ENCODE measurements at regions not wholly inside any gene's neighbourhood (a gene's known extent, or its start where the extent isn't known, plus 50 kb on each side); places are given as distances from the start of the nearest gene placed in this dataset.

- H3K9me3 Mint-ChIP-seq = peaks cover 0 to 2% of the 10 kb centered on the region in 2 donors
- H3K27ac Mint-ChIP-seq = no peak overlapping the region
- no peak for ATAC-seq (replicated peaks)
Observed at GRCh38 chr4:166222271-166222670, 349.2 kb downstream of the TLL1 start.

DNA sequence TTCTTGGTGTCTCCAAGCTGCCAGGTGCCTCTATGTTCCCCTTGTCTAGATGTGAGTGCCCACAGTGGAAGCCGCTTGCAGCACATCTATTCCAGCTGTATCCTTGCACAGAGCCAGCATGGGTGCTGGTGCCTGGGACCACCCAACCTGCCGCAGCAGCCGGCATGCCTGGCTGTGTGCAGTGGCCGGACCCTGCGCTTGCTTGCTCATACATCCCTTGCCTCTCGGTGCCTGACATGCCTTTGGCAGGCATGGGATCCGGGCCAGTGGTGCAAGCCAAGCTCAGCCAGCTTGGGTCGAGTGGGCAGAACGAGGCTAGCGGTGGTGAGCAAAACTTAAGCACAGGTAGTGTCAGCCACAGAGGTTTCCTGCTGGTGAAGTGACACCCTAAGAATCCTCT lies 355.1 kb downstream of the TLL1 start:
- Mint-ChIP-seq H3K36me3 (ENCODE audit: insufficient read depth) (no peaks in the 10 kb centered on the region), H3K4me1 (ENCODE audit: low read depth in 2 of 2) (no peaks in the 10 kb centered on the region), H3K9me3 (peaks cover 0 to 4% of the 10 kb centered on the region in 2 donors), H3K27me3 (no peaks in the 10 kb centered on the region), H3K27ac (no peak overlapping the region), H3K4me3 (no peak overlapping the region)
- ATAC-seq (replicated peaks) = no peak
- no peak for DNase-seq

More at GRCh38 chr4:166222271-166222670, 349.2 kb downstream of the TLL1 start:
- Mint-ChIP-seq H3K36me3 (ENCODE audit: insufficient read depth) (no peaks in the 10 kb centered on the region), H3K4me1 (ENCODE audit: low read depth in 2 of 2) (no peaks in the 10 kb centered on the region), H3K27me3 (no peaks in the 10 kb centered on the region), H3K4me3 (no peak overlapping the region)
- DNase-seq = no peak

DNA sequence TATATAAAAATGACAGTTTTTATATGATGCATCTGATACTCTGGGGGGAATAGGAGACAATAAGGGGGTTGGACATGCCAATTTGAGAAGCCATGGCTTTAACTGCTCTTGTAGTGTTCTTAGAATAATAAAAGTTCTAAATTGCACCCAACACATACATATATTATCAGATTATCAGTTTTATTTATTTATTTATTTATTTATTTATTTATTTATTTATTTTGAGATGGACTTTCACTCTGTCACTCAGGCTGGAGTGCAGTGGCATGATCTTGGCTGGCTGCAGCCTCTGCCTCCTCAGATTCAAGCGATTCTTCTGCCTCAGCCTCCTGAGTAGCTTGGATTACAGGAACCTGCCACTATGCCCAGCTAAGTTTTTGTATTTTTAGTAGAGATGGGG lies 356.8 kb downstream of the TLL1 start:
- no peaks in the 10 kb centered on the region for H3K4me1 Mint-ChIP-seq (ENCODE audit: low read depth in 2 of 2)

GRCh38 chr4:166230841-166231240 lies 357.8 kb downstream of the TLL1 start:
- Mint-ChIP-seq H3K27ac (no peak overlapping the region), H3K9me3 (peaks cover 0 to 7% of the 10 kb centered on the region in 2 donors), H3K36me3 (ENCODE audit: insufficient read depth) (no peaks in the 10 kb centered on the region), H3K27me3 (no peaks in the 10 kb centered on the region), H3K4me1 (ENCODE audit: low read depth in 2 of 2) (no peaks in the 10 kb centered on the region), H3K4me3 (no peak overlapping the region)
- DNase-seq (no peak), ATAC-seq (replicated peaks) (no peak)

More for the DNA sequence above, 356.8 kb downstream of the TLL1 start:
- H3K27ac Mint-ChIP-seq = no peak overlapping the region
- DNase-seq = no peak
- peaks cover 0 to 7% of the 10 kb centered on the region in 2 donors for H3K9me3 Mint-ChIP-seq
- H3K27me3 Mint-ChIP-seq = no peaks in the 10 kb centered on the region
- no peaks in the 10 kb centered on the region for H3K36me3 Mint-ChIP-seq (ENCODE audit: insufficient read depth)
- no peak for ATAC-seq (replicated peaks)
- H3K4me3 Mint-ChIP-seq = no peak overlapping the region

DNA sequence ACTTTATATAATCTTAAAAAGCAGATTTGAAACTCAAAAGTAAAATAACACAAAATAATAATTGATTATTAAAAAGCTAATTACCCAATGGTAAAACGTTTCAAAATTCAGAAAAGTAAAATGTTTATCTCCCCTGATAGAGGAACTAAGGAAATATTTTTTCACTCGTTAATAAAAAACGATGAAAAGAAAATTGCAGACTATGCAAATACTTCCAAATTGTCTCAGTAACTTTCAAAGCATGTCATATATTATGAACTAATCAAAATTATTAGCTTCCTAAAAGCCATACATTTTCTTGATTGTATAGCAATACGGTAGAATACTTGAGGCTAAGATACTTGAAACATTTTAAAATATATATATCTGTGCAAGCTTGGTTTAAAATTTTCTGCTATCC lies 366.3 kb downstream of the TLL1 start:
- DNase-seq = no peak
- H3K9me3 Mint-ChIP-seq = peaks cover 0 to 4% of the 10 kb centered on the region in 2 donors
- no peaks in the 10 kb centered on the region for H3K27me3 Mint-ChIP-seq
- H3K4me3 Mint-ChIP-seq = no peak overlapping the region
- ATAC-seq (replicated peaks) = no peak
- no peaks in the 10 kb centered on the region for H3K4me1 Mint-ChIP-seq (ENCODE audit: low read depth in 2 of 2)
- H3K27ac Mint-ChIP-seq = no peak overlapping the region
- no peaks in the 10 kb centered on the region for H3K36me3 Mint-ChIP-seq (ENCODE audit: insufficient read depth)

DNA sequence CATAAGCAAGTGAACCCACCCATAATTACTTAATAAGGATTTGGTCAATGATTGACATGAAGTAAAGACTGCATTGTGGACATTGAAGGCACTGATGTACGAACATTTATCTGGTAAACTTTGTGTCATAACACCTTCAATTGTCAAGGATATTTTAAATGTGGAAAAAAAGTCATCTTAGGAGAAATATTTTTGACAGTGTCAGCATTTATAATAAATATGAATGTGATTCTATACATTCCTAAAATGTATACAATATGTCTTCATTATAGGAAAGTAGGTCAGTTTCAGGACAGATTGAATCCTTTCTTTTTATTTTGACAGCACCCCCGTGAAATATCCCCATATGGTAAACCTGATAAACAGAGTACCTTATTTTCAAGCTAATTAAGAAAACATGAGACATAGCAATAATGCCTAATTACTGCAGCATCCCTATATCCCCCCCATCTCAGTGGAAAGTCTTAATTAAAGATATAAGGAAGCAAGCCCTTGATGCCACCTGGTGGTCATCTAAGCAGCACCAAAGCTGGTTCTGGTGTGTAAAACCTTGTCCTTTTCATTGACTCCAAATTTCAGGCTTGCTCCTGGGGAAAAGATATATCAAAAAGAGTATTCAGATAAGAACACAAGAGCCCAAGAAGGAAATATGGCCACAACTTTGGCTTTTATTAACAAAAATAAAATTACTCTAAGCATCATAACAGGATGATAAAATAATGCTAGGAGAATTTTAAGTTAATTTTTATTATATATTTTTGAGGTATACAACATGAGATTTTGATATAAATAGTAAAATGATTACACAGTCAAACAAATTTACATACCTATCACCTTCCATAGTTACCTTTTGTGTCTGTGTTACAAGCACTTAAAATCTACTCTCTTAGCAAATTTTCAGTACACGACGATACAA lies 379.7 kb downstream of the TLL1 start:
- DNase-seq (no peak), ATAC-seq (replicated peaks) (no peak)
- Mint-ChIP-seq H3K27ac (no peak overlapping the region), H3K36me3 (ENCODE audit: insufficient read depth) (no peaks in the 10 kb centered on the region), H3K9me3 (peaks cover 5 to 12% of the 10 kb centered on the region in 2 donors), H3K4me1 (ENCODE audit: low read depth in 2 of 2) (no peaks in the 10 kb centered on the region), H3K27me3 (no peaks in the 10 kb centered on the region), H3K4me3 (no peak overlapping the region)

- DNase-seq (no peak), ATAC-seq (replicated peaks) (no peak)
- Mint-ChIP-seq H3K27me3 (no peaks in the 10 kb centered on the region), H3K27ac (no peak overlapping the region), H3K9me3 (peaks cover 0 to 22% of the 10 kb centered on the region in 2 donors), H3K4me3 (no peak overlapping the region), H3K36me3 (ENCODE audit: insufficient read depth) (no peaks in the 10 kb centered on the region), H3K4me1 (ENCODE audit: low read depth in 2 of 2) (no peaks in the 10 kb centered on the region)
Observed at GRCh38 chr4:166257276-166257675, 384.2 kb downstream of the TLL1 start.

DNA sequence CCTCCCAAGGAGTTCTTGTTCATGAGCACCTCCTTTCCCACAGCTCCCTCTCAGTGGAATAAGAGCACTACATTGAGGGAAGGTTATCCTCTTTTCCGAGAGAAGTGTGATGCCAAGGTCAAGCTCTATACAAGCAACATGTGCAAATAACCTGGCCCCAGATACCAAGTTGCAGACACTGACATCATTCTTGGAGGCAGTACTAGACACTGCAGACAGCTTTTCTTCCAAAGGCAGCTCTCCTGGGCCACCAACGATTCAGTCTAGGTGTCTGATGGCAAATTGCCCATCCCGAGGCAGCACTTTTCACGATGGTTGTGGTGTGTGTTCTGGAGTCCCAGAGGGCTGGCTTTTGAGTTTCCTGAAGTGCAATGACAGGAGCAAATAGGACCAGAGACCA lies 384.9 kb downstream of the TLL1 start:
- no peaks in the 10 kb centered on the region for H3K4me1 Mint-ChIP-seq (ENCODE audit: low read depth in 2 of 2)
- DNase-seq (no peak), ATAC-seq (replicated peaks) (no peak)
- no peaks in the 10 kb centered on the region for H3K36me3 Mint-ChIP-seq (ENCODE audit: insufficient read depth)
- no peak overlapping the region for H3K27ac Mint-ChIP-seq
- H3K4me3 Mint-ChIP-seq = no peak overlapping the region
- H3K9me3 Mint-ChIP-seq = peaks cover 0 to 22% of the 10 kb centered on the region in 2 donors
- H3K27me3 Mint-ChIP-seq = no peaks in the 10 kb centered on the region

DNA sequence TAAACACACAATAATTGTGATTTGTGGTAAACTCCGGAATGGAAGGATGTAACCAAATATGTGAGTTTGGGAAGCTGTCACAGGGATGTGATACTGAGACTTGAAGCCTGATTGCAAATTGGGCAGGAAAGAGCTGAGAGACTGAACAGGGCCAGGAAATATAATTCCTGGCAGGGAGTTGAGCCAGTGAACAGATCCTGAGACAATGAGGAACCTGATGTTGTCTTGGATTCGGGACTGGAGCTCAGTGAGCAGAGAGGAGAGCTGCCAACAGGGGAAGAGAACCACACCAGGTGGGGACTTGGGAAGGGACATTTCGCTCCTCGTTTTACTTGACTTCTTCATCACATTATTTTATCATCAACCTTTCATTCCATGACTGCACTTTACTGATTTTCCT lies 386.0 kb downstream of the TLL1 start:
- H3K36me3 Mint-ChIP-seq (ENCODE audit: insufficient read depth) = no peaks in the 10 kb centered on the region
- DNase-seq = no peak
- no peaks in the 10 kb centered on the region for H3K27me3 Mint-ChIP-seq
- no peak overlapping the region for H3K4me3 Mint-ChIP-seq
- no peaks in the 10 kb centered on the region for H3K4me1 Mint-ChIP-seq (ENCODE audit: low read depth in 2 of 2)
- no peak overlapping the region for H3K27ac Mint-ChIP-seq
- no peak for ATAC-seq (replicated peaks)
- peaks cover 0 to 22% of the 10 kb centered on the region in 2 donors for H3K9me3 Mint-ChIP-seq

GRCh38 chr4:166274136-166274761 lies 401.2 kb downstream of the TLL1 start:
- no peaks in the 10 kb centered on the region for H3K36me3 Mint-ChIP-seq (ENCODE audit: insufficient read depth)
- no peak for DNase-seq
- no peak for ATAC-seq (replicated peaks)
- H3K27ac Mint-ChIP-seq = no peak overlapping the region
- H3K9me3 Mint-ChIP-seq = peaks cover 6 to 8% of the 10 kb centered on the region in 2 donors
- H3K4me1 Mint-ChIP-seq (ENCODE audit: low read depth in 2 of 2) = no peaks in the 10 kb centered on the region
- no peak overlapping the region for H3K4me3 Mint-ChIP-seq
- no peaks in the 10 kb centered on the region for H3K27me3 Mint-ChIP-seq

DNA sequence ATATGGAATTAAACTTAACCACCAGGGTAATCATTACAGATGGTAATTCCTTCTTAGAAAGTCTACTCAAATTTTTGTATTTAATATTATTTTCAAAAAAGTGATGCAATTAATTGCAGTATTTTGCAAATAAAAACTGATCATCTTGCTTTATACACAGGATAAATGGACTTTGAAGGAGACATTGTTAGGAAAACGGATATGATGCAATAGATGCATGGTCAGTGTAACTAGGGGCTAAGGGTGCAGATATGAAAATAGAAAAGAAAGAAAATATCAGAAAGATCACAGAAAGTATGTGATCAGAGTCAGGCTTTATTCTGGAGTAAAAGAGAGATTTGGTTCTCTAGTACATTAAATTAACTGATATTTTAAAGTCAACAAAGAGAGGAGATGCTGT lies 401.7 kb downstream of the TLL1 start:
- no peaks in the 10 kb centered on the region for H3K27me3 Mint-ChIP-seq
- peaks cover 8 to 9% of the 10 kb centered on the region in 2 donors for H3K9me3 Mint-ChIP-seq
- no peak for DNase-seq
- ATAC-seq (replicated peaks) = no peak
- no peak overlapping the region for H3K27ac Mint-ChIP-seq
- H3K4me3 Mint-ChIP-seq = no peak overlapping the region
- H3K36me3 Mint-ChIP-seq (ENCODE audit: insufficient read depth) = no peaks in the 10 kb centered on the region
- H3K4me1 Mint-ChIP-seq (ENCODE audit: low read depth in 2 of 2) = no peaks in the 10 kb centered on the region

GRCh38 chr4:166277401-166277800 lies 404.4 kb downstream of the TLL1 start:
- H3K4me1 Mint-ChIP-seq (ENCODE audit: low read depth in 2 of 2) = no peaks in the 10 kb centered on the region
- no peaks in the 10 kb centered on the region for H3K36me3 Mint-ChIP-seq (ENCODE audit: insufficient read depth)
- DNase-seq = no peak
- no peaks in the 10 kb centered on the region for H3K27me3 Mint-ChIP-seq
- ATAC-seq (replicated peaks) = no peak
- H3K27ac Mint-ChIP-seq = no peak overlapping the region
- H3K9me3 Mint-ChIP-seq = peaks cover 7 to 9% of the 10 kb centered on the region in 2 donors
- no peak overlapping the region for H3K4me3 Mint-ChIP-seq

- DNase-seq (no peak), ATAC-seq (replicated peaks) (no peak)
- Mint-ChIP-seq H3K27me3 (no peaks in the 10 kb centered on the region), H3K4me1 (ENCODE audit: low read depth in 2 of 2) (no peaks in the 10 kb centered on the region), H3K36me3 (ENCODE audit: insufficient read depth) (no peaks in the 10 kb centered on the region), H3K27ac (no peak overlapping the region), H3K4me3 (no peak overlapping the region), H3K9me3 (peaks cover 7 to 9% of the 10 kb centered on the region in 2 donors)
Observed at GRCh38 chr4:166277853-166278252, 404.8 kb downstream of the TLL1 start.

DNA sequence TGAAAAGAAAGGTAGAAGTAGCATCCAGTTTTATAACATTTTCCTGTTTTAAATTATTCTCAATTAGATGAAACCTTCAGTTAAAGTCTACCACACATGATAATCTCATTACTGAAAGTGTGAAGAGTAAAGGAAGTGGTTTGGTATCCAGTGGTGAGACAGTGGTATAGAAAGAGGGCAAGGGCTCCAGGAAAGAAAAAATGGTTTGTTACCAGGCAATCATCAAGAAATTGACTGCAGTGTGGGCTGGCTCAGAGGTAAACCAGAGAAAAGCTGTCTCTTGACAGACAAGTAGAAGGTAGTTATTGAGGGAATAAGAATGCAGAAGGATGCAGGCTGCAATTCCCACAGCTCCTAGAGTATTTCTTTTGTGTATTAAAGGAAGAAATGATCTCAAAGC lies 406.2 kb downstream of the TLL1 start:
- no peak overlapping the region for H3K4me3 Mint-ChIP-seq
- no peak overlapping the region for H3K27ac Mint-ChIP-seq
- H3K27me3 Mint-ChIP-seq = no peaks in the 10 kb centered on the region
- H3K4me1 Mint-ChIP-seq (ENCODE audit: low read depth in 2 of 2) = no peaks in the 10 kb centered on the region
- peaks cover 6 to 9% of the 10 kb centered on the region in 2 donors for H3K9me3 Mint-ChIP-seq
- DNase-seq (no peak), ATAC-seq (replicated peaks) (no peak)
- H3K36me3 Mint-ChIP-seq (ENCODE audit: insufficient read depth) = no peaks in the 10 kb centered on the region
